Trophoblast cell (in vitro differentiated cells and primary cell): ENCODE measurements at regions not wholly inside any gene's neighbourhood (a gene's known extent, or its start where the extent isn't known, plus 50 kb on each side); places are given as distances from the start of the nearest gene placed in this dataset.

Source experiments
- DNase-seq, 2 donors: peaks; one replicate each; pipeline ENCODE4 v3.0.0-alpha.2; 2016
- H2AFZ ChIP-seq: 2 replicates; pipeline ENCODE4 v1.6.1; 2013; ENCODE audit warnings: low read length, moderate library complexity, mild to moderate bottlenecking; ENCODE audit not compliant: insufficient read depth, poor library complexity
- H2AK5ac ChIP-seq: 2 replicates; pipeline ENCODE4 v1.6.1; 2013; ENCODE audit warnings: mild to moderate bottlenecking, low read length
- H2BK120ac ChIP-seq: 2 replicates; pipeline ENCODE4 v1.6.1; 2013; ENCODE audit warnings: low read length, mild to moderate bottlenecking, moderate library complexity; ENCODE audit not compliant: insufficient read depth, poor library complexity
- H2BK12ac ChIP-seq: 2 replicates; pipeline ENCODE4 v1.6.1; 2013; ENCODE audit warnings: mild to moderate bottlenecking, low read length, moderate library complexity
- H2BK5ac ChIP-seq: 2 replicates; pipeline ENCODE4 v1.6.1; 2013; ENCODE audit warnings: low read length, low read depth, moderate library complexity, mild to moderate bottlenecking; ENCODE audit not compliant: poor library complexity
- H3K14ac ChIP-seq: 2 replicates; pipeline ENCODE4 v1.6.1; 2013; ENCODE audit warnings: mild to moderate bottlenecking, low read length
- H3K18ac ChIP-seq: 2 replicates; pipeline ENCODE4 v1.6.1; 2013; ENCODE audit warnings: mild to moderate bottlenecking, low read length
- H3K23ac ChIP-seq: 2 replicates; pipeline ENCODE4 v1.6.1; 2013; ENCODE audit warnings: low read length
- H3K27ac ChIP-seq: 2 replicates; pipeline ENCODE4 v1.5.1; 2013; ENCODE audit warnings: low read depth, mild to moderate bottlenecking, inconsistent platforms, low read length, moderate library complexity
- H3K27me3 ChIP-seq: 2 replicates; pipeline ENCODE4 v1.6.1; 2013; ENCODE audit warnings: inconsistent platforms, mild to moderate bottlenecking, low read length, moderate library complexity; ENCODE audit not compliant: insufficient read depth
- H3K36me3 ChIP-seq, 2 experiments: 1 replicate in 1 of 2; 2 replicates in 1 of 2; pipeline ENCODE4 v1.6.1; 2013; ENCODE audit warnings: low read length in 2 of 2, mild to moderate bottlenecking in 2 of 2, moderate library complexity in 1 of 2; ENCODE audit not compliant: insufficient read depth in 2 of 2, control insufficient read depth in 1 of 2
- H3K4ac ChIP-seq: 2 replicates; pipeline ENCODE4 v1.6.1; 2013; ENCODE audit warnings: low read depth, mild to moderate bottlenecking, low read length, moderate library complexity
- H3K4me1 ChIP-seq, 2 experiments: 1 replicate in 1 of 2; 2 replicates in 1 of 2; pipeline ENCODE4 v1.6.1; 2013; ENCODE audit warnings: low read length in 2 of 2, mild to moderate bottlenecking in 2 of 2, moderate library complexity in 1 of 2; ENCODE audit not compliant: insufficient read depth in 2 of 2, control insufficient read depth in 1 of 2
- H3K4me2 ChIP-seq: 2 replicates; pipeline ENCODE4 v1.6.1; 2013; ENCODE audit warnings: inconsistent platforms, mild to moderate bottlenecking, low read length, moderate library complexity
- H3K4me3 ChIP-seq: 2 replicates; pipeline ENCODE4 v1.5.1; 2013; ENCODE audit warnings: mild to moderate bottlenecking, low read depth, low read length, inconsistent platforms
- H3K79me1 ChIP-seq: one replicate; pipeline ENCODE4 v1.6.1; 2013; ENCODE audit warnings: low read length
- H3K79me2 ChIP-seq: 2 replicates; pipeline ENCODE4 v1.6.1; 2013; ENCODE audit warnings: low read length, mild to moderate bottlenecking; ENCODE audit not compliant: control insufficient read depth, insufficient read depth, poor library complexity
- H3K9ac ChIP-seq: 2 replicates; pipeline ENCODE4 v1.6.1; 2013; ENCODE audit warnings: mild to moderate bottlenecking, low read length
- H3K9me3 ChIP-seq: 2 replicates; pipeline ENCODE4 v1.6.1; 2013; ENCODE audit warnings: low read depth, mild to moderate bottlenecking, control low read depth, inconsistent platforms, low read length; ENCODE audit not compliant: insufficient read depth
- H4K12ac ChIP-seq: 2 replicates; pipeline ENCODE4 v1.6.1; 2013; ENCODE audit warnings: low read depth, mild to moderate bottlenecking, low read length, moderate library complexity
- H4K8ac ChIP-seq: 2 replicates; pipeline ENCODE4 v1.6.1; 2013; ENCODE audit warnings: low read depth, mild to moderate bottlenecking, low read length, moderate library complexity
- H4K91ac ChIP-seq: one replicate; pipeline ENCODE4 v1.6.1; 2013; ENCODE audit warnings: low read depth, mild to moderate bottlenecking, low read length, moderate library complexity
- WGBS: extraction: QIAGEN DNeasy Blood & Tissue Kit; methylation state at CpG from one replicate; pipeline ENCODE4 v1.1.7; 2013; ENCODE audit warnings: missing lambda C conversion rate; ENCODE audit not compliant: insufficient read length, insufficient coverage; ENCODE audit errors: extremely low coverage; 5-methylcytosine and 5-hydroxymethylcytosine counted together

GRCh38 chr1:37162059-37162458 is 127.7 kb upstream of the GRIK3 start:
- H2BK5ac ChIP-seq = no peak overlapping the region
- peaks cover 5% of the 10 kb centered on the region for H3K9me3 ChIP-seq
- no peaks in the 10 kb centered on the region for H3K36me3 ChIP-seq
- H3K18ac ChIP-seq = no peak overlapping the region
- no peaks in the 10 kb centered on the region for H3K79me2 ChIP-seq
- no peak overlapping the region for H2BK12ac ChIP-seq
- no peak overlapping the region for H2BK120ac ChIP-seq
- no peak overlapping the region for H4K8ac ChIP-seq
- no peak overlapping the region for H3K4me3 ChIP-seq
- no peak overlapping the region for H2AK5ac ChIP-seq
- H3K27ac ChIP-seq = no peak overlapping the region
- no peaks in the 10 kb centered on the region for H3K27me3 ChIP-seq
- no peaks in the 10 kb centered on the region for H3K4me1 ChIP-seq
- no peak overlapping the region for H3K23ac ChIP-seq
- no peak overlapping the region for H3K4ac ChIP-seq
- H4K12ac ChIP-seq = no peak overlapping the region
- DNase-seq = no peak
- no peak overlapping the region for H3K4me2 ChIP-seq
- no peaks in the 10 kb centered on the region for H3K79me1 ChIP-seq
- H4K91ac ChIP-seq = no peak overlapping the region
- H3K9ac ChIP-seq = no peak overlapping the region
- no peak overlapping the region for H2AFZ ChIP-seq
- no peak overlapping the region for H3K14ac ChIP-seq

DNA sequence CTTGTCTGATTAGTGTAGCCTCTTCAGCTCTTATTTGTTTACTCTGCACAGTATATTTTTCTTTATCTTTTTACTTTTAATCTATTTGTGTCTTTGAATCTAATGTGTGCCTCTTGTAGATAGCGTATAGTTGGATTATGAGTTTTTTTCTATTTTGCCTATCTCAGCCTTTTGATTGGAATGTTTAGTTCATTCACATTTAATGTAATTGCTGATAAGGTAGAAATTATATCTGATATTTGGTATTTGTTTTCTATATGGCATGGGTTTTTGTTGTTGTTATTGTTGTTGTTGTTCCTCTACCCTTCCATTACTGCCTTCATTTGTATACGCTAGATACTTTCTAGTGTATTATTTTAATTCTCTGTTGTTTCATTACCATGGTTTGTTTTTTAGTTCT is 131.7 kb upstream of the GRIK3 start:
- Histone ChIP-seq H3K9me3 (no peaks in the 10 kb centered on the region), H2BK5ac (no peak overlapping the region), H2BK12ac (no peak overlapping the region), H2AK5ac (no peak overlapping the region), H3K4ac (no peak overlapping the region), H3K14ac (no peak overlapping the region), H3K36me3 (no peaks in the 10 kb centered on the region), H3K4me1 (no peaks in the 10 kb centered on the region), H4K8ac (no peak overlapping the region), H3K27me3 (no peaks in the 10 kb centered on the region), H3K18ac (no peak overlapping the region), H3K27ac (no peak overlapping the region), H3K79me1 (no peaks in the 10 kb centered on the region), H4K91ac (no peak overlapping the region), H3K23ac (no peak overlapping the region), H2AFZ (no peak overlapping the region), H4K12ac (no peak overlapping the region), H3K4me2 (no peak overlapping the region), H3K4me3 (no peak overlapping the region), H3K79me2 (no peaks in the 10 kb centered on the region), H3K9ac (no peak overlapping the region), H2BK120ac (no peak overlapping the region)
- WGBS = no CpG with 5 or more reads among the region's 2 CpGs
- no peak for DNase-seq

- no peak overlapping the region for H3K9ac ChIP-seq
- H3K4me2 ChIP-seq = no peak overlapping the region
- H2BK120ac ChIP-seq = no peak overlapping the region
- H2BK5ac ChIP-seq = no peak overlapping the region
- H3K4me3 ChIP-seq = no peak overlapping the region
- no CpG with 5 or more reads among the region's 1 CpG for WGBS
- no peaks in the 10 kb centered on the region for H3K9me3 ChIP-seq
- H2AFZ ChIP-seq = no peak overlapping the region
- no peaks in the 10 kb centered on the region for H3K79me1 ChIP-seq
- no peaks in the 10 kb centered on the region for H3K27me3 ChIP-seq
- no peak overlapping the region for H4K12ac ChIP-seq
- H4K8ac ChIP-seq = no peak overlapping the region
- H3K14ac ChIP-seq = no peak overlapping the region
- H3K36me3 ChIP-seq = no peaks in the 10 kb centered on the region
- H2AK5ac ChIP-seq = no peak overlapping the region
- no peaks in the 10 kb centered on the region for H3K4me1 ChIP-seq
- no peak for DNase-seq
- no peak overlapping the region for H3K27ac ChIP-seq
- no peaks in the 10 kb centered on the region for H3K79me2 ChIP-seq
- H2BK12ac ChIP-seq = no peak overlapping the region
- H3K18ac ChIP-seq = no peak overlapping the region
- no peak overlapping the region for H4K91ac ChIP-seq
- H3K23ac ChIP-seq = no peak overlapping the region
- no peak overlapping the region for H3K4ac ChIP-seq
Observed at GRCh38 chr1:37167479-37167878, 133.2 kb upstream of the GRIK3 start.

GRCh38 chr1:37169241-37169640 is 134.9 kb upstream of the GRIK3 start:
- no peaks in the 10 kb centered on the region for H3K79me1 ChIP-seq
- H2BK5ac ChIP-seq = no peak overlapping the region
- no peak overlapping the region for H3K18ac ChIP-seq
- H2AK5ac ChIP-seq = no peak overlapping the region
- H4K8ac ChIP-seq = no peak overlapping the region
- H3K4ac ChIP-seq = no peak overlapping the region
- no peak for DNase-seq
- H3K36me3 ChIP-seq = no peaks in the 10 kb centered on the region
- H3K4me3 ChIP-seq = no peak overlapping the region
- H4K91ac ChIP-seq = no peak overlapping the region
- no peaks in the 10 kb centered on the region for H3K4me1 ChIP-seq
- H3K23ac ChIP-seq = no peak overlapping the region
- H2BK12ac ChIP-seq = no peak overlapping the region
- WGBS = no CpG with 5 or more reads among the region's 2 CpGs
- H3K4me2 ChIP-seq = no peak overlapping the region
- no peaks in the 10 kb centered on the region for H3K9me3 ChIP-seq
- no peaks in the 10 kb centered on the region for H3K27me3 ChIP-seq
- no peak overlapping the region for H2BK120ac ChIP-seq
- H3K79me2 ChIP-seq = no peaks in the 10 kb centered on the region
- H3K14ac ChIP-seq = no peak overlapping the region
- H3K27ac ChIP-seq = no peak overlapping the region
- H3K9ac ChIP-seq = no peak overlapping the region
- H4K12ac ChIP-seq = no peak overlapping the region
- H2AFZ ChIP-seq = no peak overlapping the region
